Testis (tissue), 2 donors: ENCODE measurements at regions not wholly inside any gene's neighbourhood (a gene's known extent, or its start where the extent isn't known, plus 50 kb on each side); places are given as distances from the start of the nearest gene placed in this dataset.

Experiments used
- DNase-seq: peaks from one replicate; pipeline ENCODE4 v3.0.0-alpha.2; 2019
- H3K27ac ChIP-seq, 2 donors: fragments of 200-600 bp; sonication (generic); one replicate each; pipeline ENCODE4 v1.5.1; 2019
- H3K27me3 ChIP-seq: fragments of 200-600 bp; sonication (generic); one replicate; pipeline ENCODE4 v1.5.1; 2019
- H3K36me3 ChIP-seq: fragments of 200-600 bp; sonication (generic); one replicate; pipeline ENCODE4 v1.5.1; 2017; ENCODE audit warnings: low read depth; ENCODE audit errors: missing control alignments
- H3K4me1 ChIP-seq: fragments of 200-600 bp; sonication (generic); one replicate; pipeline ENCODE4 v1.5.1; 2019
- H3K4me3 ChIP-seq, 2 donors: fragments of 200-600 bp; sonication (generic); one replicate each; pipeline ENCODE4 v1.5.1; 2017 to 2019
- H3K9me3 ChIP-seq: fragments of 200-600 bp; sonication (generic); one replicate; pipeline ENCODE4 v1.5.1; 2017
- CTCF ChIP-seq, 3 experiments: fragments of 450-650 bp in 2 of 3; fragments of 200-600 bp in 1 of 3; sonication (generic) in 1 of 3; IDR thresholded peaks; one replicate each; pipeline ENCODE4 v1.5.1; 2016 to 2019; ENCODE audit warnings: antibody characterized with exemption in 3 of 3, mild to moderate bottlenecking in 2 of 3, moderate library complexity in 1 of 3
- POLR2A ChIP-seq: fragments of 450-650 bp; IDR thresholded peaks from one replicate; pipeline ENCODE4 v1.6.1; 2017; ENCODE audit warnings: antibody characterized with exemption, mild to moderate bottlenecking, moderate library complexity
- WGBS, 2 donors: methylation state at CpG; one replicate each; pipeline ENCODE4 v1.1.5; 2018; 5-methylcytosine and 5-hydroxymethylcytosine counted together
- intact Hi-C: fragments of 100-400 bp; cut with DNase I; formaldehyde crosslinking; loops from one replicate; pipeline ENCODE4 v1.15.1; 2023; ENCODE audit warnings: low total_unique reads

- Histone ChIP-seq H3K27ac (no peak overlapping the region), H3K27me3 (no peaks in the 10 kb centered on the region), H3K36me3 (no peaks in the 10 kb centered on the region), H3K9me3 (no peaks in the 10 kb centered on the region), H3K4me3 (no peak overlapping the region), H3K4me1 (no peaks in the 10 kb centered on the region)
- TF ChIP-seq CTCF (IDR thresholded peaks at IDR 0.05) (no peak), POLR2A (no peak)
- WGBS, 2 donors = 60 to 66% methylated on average over 4 of the region's 4 CpGs
- intact Hi-C loops = no loop called here
- no peak for DNase-seq
Measured at GRCh38 chr5:66518753-66519152, 77.4 kb upstream of the MAST4 start.

GRCh38 chr5:66519626-66520025 lies 76.6 kb upstream of the MAST4 start:
- TF ChIP-seq POLR2A = no peak
- no peak for TF ChIP-seq CTCF (IDR thresholded peaks at IDR 0.05)
- intact Hi-C loops = no loop called here
- no peak overlapping the region for H3K27ac ChIP-seq
- no peaks in the 10 kb centered on the region for H3K9me3 ChIP-seq
- 80 to 96% methylated on average over 1 of the region's 1 CpG for WGBS, 2 donors
- H3K36me3 ChIP-seq = no peaks in the 10 kb centered on the region
- H3K4me3 ChIP-seq = no peak overlapping the region
- DNase-seq = no peak
- H3K27me3 ChIP-seq = no peaks in the 10 kb centered on the region
- no peaks in the 10 kb centered on the region for H3K4me1 ChIP-seq

GRCh38 chr5:66520854-66521253 lies 75.3 kb upstream of the MAST4 start:
- Histone ChIP-seq H3K27ac (no peak overlapping the region), H3K36me3 (no peaks in the 10 kb centered on the region), H3K4me3 (no peak overlapping the region), H3K4me1 (no peaks in the 10 kb centered on the region), H3K27me3 (no peaks in the 10 kb centered on the region), H3K9me3 (no peaks in the 10 kb centered on the region)
- intact Hi-C loops = no loop called here
- TF ChIP-seq CTCF (IDR thresholded peaks at IDR 0.05) (no peak), POLR2A (no peak)
- DNase-seq = no peak

GRCh38 chr5:66527478-66528035 lies 68.6 kb upstream of the MAST4 start:
- no peaks in the 10 kb centered on the region for H3K36me3 ChIP-seq
- no peak for TF ChIP-seq POLR2A
- peak; percentile 17 for DNase-seq

GRCh38 chr5:66529182-66529581 lies 67.0 kb upstream of the MAST4 start:
- DNase-seq = no peak
- no peak overlapping the region for H3K27ac ChIP-seq
- no peaks in the 10 kb centered on the region for H3K36me3 ChIP-seq
- no peaks in the 10 kb centered on the region for H3K4me1 ChIP-seq
- 74 to 86% methylated on average over 1 of the region's 1 CpG for WGBS, 2 donors
- H3K27me3 ChIP-seq = no peaks in the 10 kb centered on the region
- intact Hi-C loops = no loop called here
- no peaks in the 10 kb centered on the region for H3K9me3 ChIP-seq
- TF ChIP-seq POLR2A = no peak
- no peak for TF ChIP-seq CTCF (IDR thresholded peaks at IDR 0.05)
- H3K4me3 ChIP-seq = no peak overlapping the region

More at GRCh38 chr5:66527478-66528035, 68.6 kb upstream of the MAST4 start:
- no peaks in the 10 kb centered on the region for H3K9me3 ChIP-seq
- 58 to 65% methylated on average over 4 of the region's 4 CpGs for WGBS, 2 donors
- no peaks in the 10 kb centered on the region for H3K27me3 ChIP-seq
- H3K27ac ChIP-seq = no peak overlapping the region
- H3K4me1 ChIP-seq = no peaks in the 10 kb centered on the region
- no peak overlapping the region for H3K4me3 ChIP-seq
- intact Hi-C loops = no loop called here
